NB4 (cell line): ENCODE measurements at regions not wholly inside any gene's neighbourhood (a gene's known extent, or its start where the extent isn't known, plus 50 kb on each side); places are given as distances from the start of the nearest gene placed in this dataset.

Experiments used
- POLR2A ChIP-seq: IDR thresholded peaks from 2 replicates; pipeline ENCODE4 v1.6.1; 2011; ENCODE audit warnings: mild to moderate bottlenecking; ENCODE audit not compliant: insufficient read length; ENCODE audit errors: extremely low read depth
- TF ChIP-seq, protein P1 (sequence below): IDR thresholded peaks from one replicate; pipeline ENCODE4 v1.5.1; 2012; ENCODE audit warnings: low read depth, low read length

- TF ChIP-seq, protein P1, sequence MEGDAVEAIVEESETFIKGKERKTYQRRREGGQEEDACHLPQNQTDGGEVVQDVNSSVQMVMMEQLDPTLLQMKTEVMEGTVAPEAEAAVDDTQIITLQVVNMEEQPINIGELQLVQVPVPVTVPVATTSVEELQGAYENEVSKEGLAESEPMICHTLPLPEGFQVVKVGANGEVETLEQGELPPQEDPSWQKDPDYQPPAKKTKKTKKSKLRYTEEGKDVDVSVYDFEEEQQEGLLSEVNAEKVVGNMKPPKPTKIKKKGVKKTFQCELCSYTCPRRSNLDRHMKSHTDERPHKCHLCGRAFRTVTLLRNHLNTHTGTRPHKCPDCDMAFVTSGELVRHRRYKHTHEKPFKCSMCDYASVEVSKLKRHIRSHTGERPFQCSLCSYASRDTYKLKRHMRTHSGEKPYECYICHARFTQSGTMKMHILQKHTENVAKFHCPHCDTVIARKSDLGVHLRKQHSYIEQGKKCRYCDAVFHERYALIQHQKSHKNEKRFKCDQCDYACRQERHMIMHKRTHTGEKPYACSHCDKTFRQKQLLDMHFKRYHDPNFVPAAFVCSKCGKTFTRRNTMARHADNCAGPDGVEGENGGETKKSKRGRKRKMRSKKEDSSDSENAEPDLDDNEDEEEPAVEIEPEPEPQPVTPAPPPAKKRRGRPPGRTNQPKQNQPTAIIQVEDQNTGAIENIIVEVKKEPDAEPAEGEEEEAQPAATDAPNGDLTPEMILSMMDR, result no peak
- no peak for TF ChIP-seq POLR2A
Measured at GRCh38 chr19:46953955-46954501, 65.6 kb upstream of the NPAS1 start.
